ENCODE measurements at regions not wholly inside any gene's neighbourhood (a gene's known extent, or its start where the extent isn't known, plus 50 kb on each side); places are given as distances from the start of the nearest gene placed in this dataset.

- DNase-seq = no peak
These were observed 872.8 kb downstream of the BRD1 start for GRCh38 chr22:48954781-48955311.

DNA sequence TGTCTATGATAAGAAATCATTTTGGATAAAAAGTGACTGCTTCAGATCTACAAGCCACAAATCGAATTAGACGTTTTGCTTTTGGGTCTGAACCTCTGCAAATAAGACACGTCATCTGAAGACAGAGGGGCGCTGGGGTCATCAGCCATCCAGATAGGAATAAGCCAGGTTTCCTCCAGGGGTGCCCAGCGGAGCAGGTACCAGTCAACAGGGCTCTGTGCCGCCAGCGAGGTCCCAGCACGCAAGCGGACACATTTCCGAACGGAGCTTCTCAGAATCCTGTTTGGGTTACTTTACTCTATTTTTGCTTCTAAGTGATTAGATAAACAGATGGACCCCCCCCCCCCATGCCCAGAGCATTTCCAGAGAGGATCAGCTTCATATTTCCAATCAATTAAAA lies 873.8 kb downstream of the BRD1 start:
- no peak for DNase-seq

GRCh38 chr22:48953103-48953720 lies 874.5 kb downstream of the BRD1 start:
- no peak for DNase-seq

GRCh38 chr22:48952256-48953102 lies 875.2 kb downstream of the BRD1 start:
- no peak for DNase-seq

DNA sequence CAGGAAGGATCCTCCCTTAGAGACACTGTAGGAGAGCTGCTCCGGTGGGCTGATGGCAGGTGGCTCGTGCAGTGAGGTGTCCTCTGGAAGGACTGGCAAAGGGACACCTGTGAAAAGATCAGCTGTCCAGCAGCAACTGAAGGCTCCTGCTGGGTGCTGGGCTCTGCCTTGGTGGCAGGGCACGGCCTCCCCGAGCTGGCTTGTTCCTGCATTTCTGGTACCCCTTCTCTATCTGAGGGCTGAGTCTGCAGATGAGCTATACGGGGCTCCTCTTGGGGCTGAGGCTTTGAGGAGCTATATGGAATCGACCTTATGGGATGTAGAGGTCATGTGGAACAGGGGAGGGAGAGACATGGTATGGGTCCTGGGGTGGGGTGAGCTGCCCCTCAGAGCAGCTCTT lies 875.8 kb downstream of the BRD1 start:
- no peak for DNase-seq

DNA sequence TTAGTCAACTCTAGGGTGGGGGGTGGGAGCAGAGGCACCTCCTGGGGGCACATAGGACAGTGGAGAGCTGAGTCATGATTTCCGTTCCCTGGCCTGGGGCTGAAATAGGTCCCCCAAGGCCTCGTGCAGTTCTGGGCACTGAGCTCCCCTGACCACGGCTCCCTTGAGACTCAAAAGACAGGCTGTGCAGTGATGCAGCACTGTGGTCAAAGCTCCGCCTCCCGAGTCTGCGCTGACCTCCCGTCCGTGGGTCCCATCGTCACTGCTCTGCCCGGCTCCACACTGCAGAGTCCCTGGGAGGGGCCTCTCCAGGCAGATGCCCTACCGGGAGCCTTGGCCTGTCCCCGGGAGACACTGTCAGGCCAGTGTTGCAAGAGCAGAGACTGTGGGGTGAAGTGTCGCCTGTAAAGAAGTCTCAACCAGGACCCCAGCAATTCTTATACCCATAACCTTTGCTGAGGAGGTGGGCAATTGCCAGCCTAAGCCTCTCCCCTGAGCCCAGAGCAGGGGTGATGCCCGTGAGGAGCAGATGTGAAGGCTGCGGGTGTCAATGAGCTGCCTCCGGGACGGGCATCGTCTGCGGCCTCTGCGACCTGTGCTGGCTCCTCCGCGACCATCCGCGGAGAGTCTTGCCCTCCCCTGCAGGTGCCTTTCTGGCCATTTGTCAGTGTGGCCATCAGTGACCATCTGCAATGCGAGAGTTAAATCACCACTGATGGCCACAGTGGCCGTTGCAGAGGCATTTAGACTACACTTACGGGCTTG lies 877.3 kb downstream of the BRD1 start:
- no peak for DNase-seq

DNA sequence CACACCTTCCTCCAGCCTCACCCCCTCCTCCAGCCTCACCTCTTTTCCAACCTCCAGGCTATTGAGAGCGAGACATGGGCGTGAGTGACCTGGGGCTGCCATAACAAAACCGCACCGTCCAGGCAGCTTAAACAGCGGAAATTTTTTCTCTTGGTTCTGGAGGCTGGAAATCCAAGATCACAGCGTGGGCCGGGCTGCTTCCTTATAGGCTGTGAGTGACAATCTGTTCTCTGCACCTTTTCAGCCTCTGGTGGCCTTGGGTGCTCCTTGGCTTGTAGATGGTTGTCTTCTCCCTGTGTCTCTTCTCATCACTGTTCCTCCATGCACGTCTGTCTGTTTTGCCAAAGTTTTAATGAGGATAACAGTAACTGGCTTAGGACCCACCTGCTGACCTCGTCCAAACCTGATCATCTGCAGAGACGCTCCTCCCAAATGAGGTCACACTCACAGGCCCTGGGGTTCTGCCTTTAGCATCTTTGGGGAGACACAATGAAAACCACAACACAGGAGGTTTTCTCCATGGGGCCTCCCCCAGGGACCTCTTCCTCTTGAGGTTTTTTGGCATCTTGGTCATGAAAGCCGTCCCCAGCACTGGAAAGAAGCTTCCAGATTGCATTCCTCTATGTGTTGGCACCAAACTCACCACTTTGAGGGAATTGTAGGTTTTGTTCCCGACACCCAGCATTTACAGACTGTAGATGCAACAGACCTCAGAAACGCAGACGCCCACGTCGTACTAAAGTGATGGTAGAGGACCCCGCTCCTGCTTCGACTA lies 878.1 kb downstream of the BRD1 start:
- DNase-seq = no peak

DNA sequence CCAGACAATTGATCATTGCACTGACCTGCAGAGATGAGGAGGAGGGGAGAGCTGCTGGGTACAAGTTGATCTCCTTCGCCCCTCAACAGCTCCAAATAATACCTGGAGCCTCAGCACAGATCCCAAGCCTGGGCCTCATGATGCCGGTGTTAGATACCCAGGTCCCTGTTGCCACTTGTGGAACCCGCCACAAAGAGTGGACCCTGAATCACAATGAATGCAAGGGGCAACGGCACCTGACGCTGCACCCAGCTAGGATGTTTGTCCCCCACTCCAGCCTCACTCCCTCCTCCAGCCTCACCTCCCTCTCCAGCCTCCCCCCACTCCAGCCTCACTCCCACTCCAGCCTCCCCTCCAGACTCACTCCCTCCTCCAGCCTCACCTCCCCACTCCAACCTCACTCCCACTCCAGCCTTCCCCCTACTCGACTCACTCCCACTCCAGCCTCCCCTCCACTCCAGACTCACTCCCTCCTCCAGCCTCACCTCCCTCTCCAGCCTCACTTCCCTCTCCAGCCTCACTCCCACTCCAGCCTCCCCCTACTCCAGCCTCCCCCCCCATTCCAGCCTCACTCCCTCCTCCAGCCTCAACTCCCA lies 879.0 kb downstream of the BRD1 start:
- no peak for DNase-seq

- no peak for DNase-seq
These were observed 880.0 kb downstream of the BRD1 start for GRCh38 chr22:48947636-48948035.

DNA sequence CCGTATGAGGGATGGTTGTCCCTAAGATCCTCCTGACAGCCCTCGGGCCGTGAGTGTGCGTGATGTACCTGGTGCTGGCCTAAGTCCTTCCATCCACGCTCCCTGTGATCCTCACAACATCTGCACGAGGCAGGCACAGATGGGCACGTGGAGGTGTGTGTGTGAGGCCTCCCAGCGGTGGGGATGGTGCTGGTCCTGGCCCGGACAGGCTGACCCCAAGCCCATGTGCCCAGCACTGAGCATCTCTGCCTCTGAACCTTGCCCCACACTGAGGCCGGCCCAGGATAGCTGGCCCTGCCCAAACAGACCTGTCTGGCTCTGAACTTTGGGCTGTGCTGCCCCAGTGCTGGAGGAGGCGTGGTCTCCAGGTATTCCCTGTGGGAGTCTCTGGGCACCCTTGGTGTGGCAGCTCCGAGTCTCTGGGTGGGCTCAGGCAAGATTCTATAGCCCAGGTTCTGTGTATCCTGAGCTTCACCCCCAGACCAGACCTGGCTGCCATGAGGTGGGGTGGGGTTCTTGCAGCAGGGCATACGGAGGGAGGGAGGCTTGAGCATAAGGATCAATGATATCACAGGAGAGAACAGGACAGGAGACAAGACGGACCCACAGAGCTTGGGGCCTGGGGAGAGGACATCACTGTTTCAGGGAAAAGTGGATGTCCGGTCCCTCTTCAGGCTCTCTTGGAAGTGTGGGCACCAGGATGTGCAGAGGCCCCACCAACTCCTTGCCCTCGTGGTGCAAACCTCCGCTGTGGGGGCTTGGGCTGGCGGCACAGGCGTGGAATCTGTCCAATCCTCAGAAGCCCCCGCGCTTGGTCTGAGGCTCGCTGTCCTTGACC lies 881.8 kb downstream of the BRD1 start:
- no peak for DNase-seq

DNA sequence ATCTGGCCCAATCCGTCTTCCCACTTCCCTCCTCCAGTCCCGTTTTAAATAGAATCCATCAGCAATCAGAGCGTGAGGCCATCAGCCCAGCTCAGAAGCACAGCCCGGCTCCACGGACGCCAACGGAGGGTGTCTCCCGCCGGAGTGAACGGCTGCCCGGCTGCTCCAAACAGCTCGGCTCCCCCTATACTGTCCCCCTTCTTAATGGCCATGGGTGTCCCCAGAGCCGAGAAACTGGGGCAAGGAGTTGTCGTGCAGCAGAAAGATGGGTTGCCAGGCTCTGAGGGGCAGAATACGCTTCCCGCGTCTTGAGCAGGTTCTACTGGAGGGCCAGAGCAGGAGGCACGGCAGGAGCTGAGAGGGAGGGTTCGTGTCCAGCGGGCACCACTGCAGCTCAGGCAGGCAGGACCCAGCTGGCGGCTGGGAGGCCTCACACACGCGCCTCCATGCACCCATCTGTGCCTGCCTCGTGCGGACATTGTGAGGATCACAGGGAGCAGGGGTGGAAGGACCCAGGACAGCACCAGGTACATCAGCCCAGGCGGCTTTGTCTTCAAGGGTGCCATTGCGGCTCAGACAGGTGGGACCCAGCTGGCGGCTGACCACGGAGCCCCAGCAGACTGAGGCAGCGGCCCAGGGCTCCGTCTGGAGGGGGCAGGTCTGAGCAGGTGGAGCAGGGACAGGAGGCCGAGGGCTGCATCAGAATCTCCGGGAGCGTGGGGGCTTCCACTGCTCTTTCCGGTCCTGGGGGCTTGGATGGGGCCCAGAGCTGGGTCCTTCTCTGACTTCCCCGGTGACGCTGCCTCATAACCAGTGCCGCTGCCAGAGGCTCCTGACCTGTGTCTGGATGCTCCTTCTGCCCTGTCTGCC lies 882.7 kb downstream of the BRD1 start:
- no peak for DNase-seq

DNA sequence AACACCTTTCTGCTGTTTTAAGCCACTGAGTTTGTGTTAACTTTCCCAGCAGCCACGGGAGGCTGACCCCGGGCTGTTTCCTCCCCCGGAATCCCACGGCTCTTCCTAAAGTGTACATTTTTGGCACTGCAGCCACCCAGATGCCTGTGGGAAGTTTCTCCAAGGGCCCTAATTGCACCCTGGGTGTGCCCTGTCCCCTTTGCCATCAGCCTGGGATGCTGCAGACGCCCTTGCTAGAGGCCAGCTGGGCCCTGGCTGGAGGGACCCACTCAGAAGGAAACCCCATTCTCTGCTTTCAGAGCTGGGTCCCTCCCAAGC lies 883.3 kb downstream of the BRD1 start:
- DNase-seq = no peak

GRCh38 chr22:48943567-48944432 lies 883.9 kb downstream of the BRD1 start:
- no peak for DNase-seq

DNA sequence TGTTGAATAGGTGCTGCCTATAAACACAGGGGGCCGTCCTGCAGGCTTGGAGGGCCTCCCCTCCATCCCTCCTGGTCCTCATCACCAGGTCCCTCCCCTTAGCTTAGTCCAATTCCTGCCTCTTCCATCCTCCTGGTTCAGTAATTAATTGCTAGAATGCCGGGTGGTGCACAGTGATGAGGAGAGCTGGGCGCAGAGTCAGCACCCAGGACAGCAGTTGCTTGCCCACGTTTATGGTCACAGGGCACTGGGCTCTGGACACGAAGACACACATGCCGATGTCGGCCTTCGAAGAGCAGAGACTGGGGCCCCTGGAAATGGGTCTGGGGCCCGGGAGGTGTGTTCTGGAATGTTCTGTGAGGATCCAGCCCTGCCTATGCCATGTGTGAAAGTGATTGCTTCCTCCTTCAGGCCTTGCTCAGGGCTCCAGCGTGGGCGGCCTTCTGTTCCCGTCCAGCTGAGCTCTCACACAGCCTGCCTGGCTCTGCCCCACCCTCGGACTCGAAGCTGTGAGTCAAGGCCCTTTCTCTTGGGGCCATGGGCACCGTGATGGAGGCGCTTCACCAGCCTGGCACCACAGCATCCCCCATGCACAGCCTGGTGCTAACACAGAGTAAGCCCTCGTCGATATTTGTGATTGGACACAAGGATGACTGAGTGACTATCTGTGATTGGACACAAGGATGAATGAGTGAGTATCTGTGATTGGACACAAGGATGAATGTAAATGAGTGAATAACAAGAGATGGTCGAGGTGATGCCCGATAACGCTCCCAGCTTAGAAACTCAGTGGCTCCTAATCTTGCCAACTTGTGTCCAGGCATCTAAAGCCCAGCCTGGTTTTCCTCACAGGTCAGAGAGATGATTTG lies 884.7 kb downstream of the BRD1 start:
- DNase-seq = no peak

DNA sequence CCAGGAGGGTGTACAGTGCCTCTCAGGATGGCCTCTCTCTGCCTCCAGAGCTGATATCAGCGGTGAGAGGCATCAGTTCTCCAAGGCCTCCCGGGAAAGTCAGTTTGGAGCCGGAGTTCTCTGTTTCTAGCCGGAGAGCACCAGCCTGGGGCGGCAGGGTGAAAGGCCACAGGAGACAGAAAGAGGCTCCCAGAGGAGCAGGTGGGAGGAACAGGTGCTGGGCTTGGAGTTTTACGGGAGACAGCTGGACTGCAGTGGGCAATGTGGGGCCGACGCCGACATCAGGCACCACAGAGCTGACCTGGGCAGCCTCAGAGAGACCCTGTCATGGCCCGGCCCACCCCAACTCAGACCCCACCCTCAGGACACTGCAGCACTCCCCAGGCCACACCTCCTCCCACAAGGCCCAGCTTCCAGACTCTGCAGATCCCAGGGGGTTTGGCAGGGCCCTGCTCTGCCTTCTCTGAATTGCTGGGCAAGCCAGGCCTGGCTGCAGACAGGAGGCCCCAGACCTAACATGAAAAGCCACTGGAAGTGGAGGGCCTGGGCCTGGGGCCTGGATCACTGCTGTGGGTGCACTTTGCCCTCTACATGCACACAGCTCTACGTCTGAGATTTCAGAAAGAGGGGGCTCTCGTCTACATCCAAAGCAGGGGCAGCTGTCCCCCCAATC lies 885.6 kb downstream of the BRD1 start:
- DNase-seq = no peak

- DNase-seq = no peak
These were observed 886.4 kb downstream of the BRD1 start for GRCh38 chr22:48941033-48941902.
